ENCODE measurements at regions not wholly inside any gene's neighbourhood (a gene's known extent, or its start where the extent isn't known, plus 50 kb on each side); places are given as distances from the start of the nearest gene placed in this dataset.
A peak's percentile ranks its signal among the peaks of the same experiment; 100 is the strongest.
"Not testable (repeated sequence)": the region's sequence is repeated elsewhere in the genome, so short reads cannot be mapped to it uniquely, and the experiment has no call there.

- intact Hi-C loops (cut with DNase I), result no loop called here
- Histone ChIP-seq H3K27ac (no peak overlapping the region), H3K4me1 (no peaks in the 10 kb centered on the region)
These were observed 445.2 kb downstream of the SQOR start for GRCh38 chr15:46080016-46080415.

DNA sequence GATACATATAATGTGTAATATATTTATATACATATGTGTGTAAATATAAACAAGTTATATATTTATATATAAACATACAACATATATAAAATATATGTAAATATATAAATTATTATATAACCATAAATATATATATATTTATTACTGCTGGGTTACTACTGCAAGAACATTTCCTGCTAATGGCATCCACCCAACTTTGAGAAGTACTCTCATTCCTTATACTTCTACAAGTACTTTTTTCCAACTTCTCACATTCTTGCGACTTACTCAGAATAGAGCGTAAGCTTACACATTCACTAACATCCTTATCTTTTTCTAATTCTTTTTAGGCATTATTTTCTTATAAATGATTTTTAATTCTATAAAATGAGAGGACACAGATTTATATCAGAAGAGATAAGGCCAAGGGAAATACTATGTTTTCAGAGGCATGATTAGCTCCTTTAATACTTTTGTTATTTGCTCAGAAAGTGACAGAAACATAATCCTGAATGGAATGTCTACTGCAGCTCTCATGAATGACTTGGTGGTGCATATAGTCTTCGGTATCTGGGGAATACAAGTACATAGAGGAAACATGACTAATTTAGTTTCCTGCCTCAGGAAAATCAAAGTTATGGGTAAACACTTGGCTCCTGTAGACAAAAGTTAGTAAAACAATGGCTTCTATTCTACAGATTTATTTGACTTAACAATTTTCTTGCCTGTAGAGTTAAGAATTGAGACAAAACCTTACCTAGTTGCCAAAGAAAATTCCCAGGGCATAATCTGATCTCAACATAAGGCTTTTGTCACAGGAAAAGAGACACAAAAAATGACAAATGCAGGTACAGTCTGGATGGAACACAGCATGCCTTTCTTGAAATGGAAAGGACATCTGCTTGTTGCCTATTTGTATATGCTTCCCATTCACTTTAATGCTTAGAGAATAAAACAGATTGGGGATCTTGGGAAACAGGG lies 453.9 kb downstream of the SQOR start:
- no peak for TF ChIP-seq CTCF (IDR thresholded peaks at IDR 0.05)
- H3K9me3 ChIP-seq, result no peaks in the 10 kb centered on the region
- no peak overlapping the region for H3K4me3 ChIP-seq
- no peak overlapping the region for H3K27ac ChIP-seq
- no peak for DNase-seq (ENCODE audit: low spot score in 2 of 2)
- H3K4me1 ChIP-seq, result no peaks in the 10 kb centered on the region
- H3K27me3 ChIP-seq, result no peaks in the 10 kb centered on the region
- intact Hi-C loops (cut with DNase I), result no loop called here
- no peaks in the 10 kb centered on the region for H3K36me3 ChIP-seq

More at GRCh38 chr15:46080016-46080415, 445.2 kb downstream of the SQOR start:
- no peak for TF ChIP-seq CTCF (IDR thresholded peaks at IDR 0.05)
- Histone ChIP-seq H3K27me3 (no peaks in the 10 kb centered on the region), H3K36me3 (no peaks in the 10 kb centered on the region), H3K4me3 (no peak overlapping the region), H3K9me3 (no peaks in the 10 kb centered on the region)
- DNase-seq (ENCODE audit: low spot score in 2 of 2), result no peak

DNA sequence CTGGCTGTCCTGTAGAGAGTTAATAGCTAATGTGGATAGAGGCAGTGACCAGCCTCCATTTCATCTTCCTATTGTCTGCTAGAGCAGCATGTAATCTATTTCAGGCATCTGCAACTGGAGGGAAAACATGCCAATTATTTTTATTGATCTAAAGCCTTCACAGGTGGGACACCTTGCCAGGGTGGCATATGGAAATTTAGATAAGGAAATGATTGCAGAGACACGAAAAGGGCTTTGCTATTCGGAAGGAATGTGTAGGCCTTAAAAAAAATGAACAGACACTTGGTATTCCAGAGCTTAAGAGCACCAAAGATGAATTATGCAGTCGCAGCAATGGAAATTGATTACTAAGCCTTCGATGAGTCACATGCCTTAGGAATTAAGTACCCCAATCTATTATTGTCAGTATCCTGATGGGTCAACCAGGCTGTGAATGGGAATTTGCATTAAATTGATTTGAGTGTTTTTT lies 454.7 kb downstream of the SQOR start:
- intact Hi-C loops (cut with DNase I), result no loop called here
- no peak for TF ChIP-seq CTCF (IDR thresholded peaks at IDR 0.05)
- no peak overlapping the region for H3K27ac ChIP-seq
- no peaks in the 10 kb centered on the region for H3K36me3 ChIP-seq
- H3K27me3 ChIP-seq, result no peaks in the 10 kb centered on the region
- no peak for DNase-seq (ENCODE audit: low spot score in 2 of 2)
- H3K9me3 ChIP-seq, result no peaks in the 10 kb centered on the region
- H3K4me1 ChIP-seq, result no peaks in the 10 kb centered on the region
- no peak overlapping the region for H3K4me3 ChIP-seq

GRCh38 chr15:46091860-46092450 lies 457.1 kb downstream of the SQOR start:
- TF ChIP-seq CTCF (IDR thresholded peaks at IDR 0.05), result peak in 1 of 3 experiments; percentile 44
- no peaks in the 10 kb centered on the region for H3K27me3 ChIP-seq
- H3K4me1 ChIP-seq, result no peaks in the 10 kb centered on the region
- no peaks in the 10 kb centered on the region for H3K9me3 ChIP-seq
- intact Hi-C loops (cut with DNase I), result no loop called here
- no peak for DNase-seq (ENCODE audit: low spot score in 2 of 2)
- no peak overlapping the region for H3K4me3 ChIP-seq
- H3K36me3 ChIP-seq, result no peaks in the 10 kb centered on the region
- no peak overlapping the region for H3K27ac ChIP-seq

DNA sequence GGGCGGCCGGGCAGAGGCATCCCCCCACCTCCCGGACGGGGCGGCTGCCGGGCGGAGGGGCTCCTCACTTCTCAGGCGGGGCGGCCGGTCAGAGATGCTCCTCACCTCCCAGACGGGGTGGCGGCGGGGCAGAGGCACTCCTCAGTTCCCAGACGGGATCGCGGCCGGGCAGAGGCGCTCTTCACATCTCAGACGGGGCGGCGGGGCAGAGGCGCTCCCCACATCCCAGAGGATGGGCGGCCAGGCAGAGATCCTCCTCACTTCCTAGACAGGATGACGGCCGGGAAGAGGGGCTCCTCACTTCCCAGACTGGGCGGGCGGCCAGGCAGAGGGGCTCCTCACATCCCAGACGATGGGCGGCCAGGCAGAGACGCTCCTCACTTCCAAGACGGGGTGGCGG lies 463.2 kb downstream of the SQOR start:
- H3K27ac ChIP-seq; intact Hi-C loops (cut with DNase I); DNase-seq (ENCODE audit: low spot score in 2 of 2); H3K4me1 ChIP-seq; H3K36me3 ChIP-seq; H3K4me3 ChIP-seq; H3K9me3 ChIP-seq; H3K27me3 ChIP-seq: not testable (repeated sequence)

- H3K9me3 ChIP-seq, result no peaks in the 10 kb centered on the region
- H3K4me1 ChIP-seq, result no peaks in the 10 kb centered on the region
- no peaks in the 10 kb centered on the region for H3K36me3 ChIP-seq
- H3K4me3 ChIP-seq, result no peak overlapping the region
- intact Hi-C loops (cut with DNase I), result no loop called here
- no peak for TF ChIP-seq CTCF (IDR thresholded peaks at IDR 0.05)
- no peak overlapping the region for H3K27ac ChIP-seq
- no peak for DNase-seq (ENCODE audit: low spot score in 2 of 2)
- H3K27me3 ChIP-seq, result no peaks in the 10 kb centered on the region
These were observed 475.9 kb downstream of the SQOR start for GRCh38 chr15:46110755-46111154.
